Type B pancreatic cell (in vitro differentiated cells): ENCODE measurements at regions not wholly inside any gene's neighbourhood (a gene's known extent, or its start where the extent isn't known, plus 50 kb on each side); places are given as distances from the start of the nearest gene placed in this dataset.
A peak's percentile ranks its signal among the peaks of the same experiment; 100 is the strongest.

Experiments used
- DNase-seq: peaks from one replicate; pipeline ENCODE4 v3.0.0; 2021; ENCODE audit warnings: mixed read lengths; ENCODE audit not compliant: unreplicated experiment; ENCODE audit errors: extremely low spot score
- H3K27ac Mint-ChIP-seq: 2 replicates; pipeline ENCODE4 v1.8.0; 2021; ENCODE audit warnings: mild to moderate bottlenecking, mixed read lengths
- H3K27me3 Mint-ChIP-seq: 2 replicates; pipeline ENCODE4 v1.8.0; 2021; ENCODE audit warnings: mixed read lengths
- H3K36me3 Mint-ChIP-seq: 2 replicates; pipeline ENCODE4 v1.8.0; 2021; ENCODE audit warnings: mixed read lengths
- H3K4me1 Mint-ChIP-seq: one replicate; pipeline ENCODE4 v1.8.0; 2021; ENCODE audit warnings: mixed read lengths; ENCODE audit not compliant: unreplicated experiment
- H3K4me3 Mint-ChIP-seq: 2 replicates; pipeline ENCODE4 v1.8.0; 2021; ENCODE audit warnings: mild to moderate bottlenecking, mixed read lengths
- H3K9me3 Mint-ChIP-seq: 2 replicates; pipeline ENCODE4 v1.8.0; 2021; ENCODE audit warnings: mixed read lengths
- CTCF ChIP-seq: fragments of 200-600 bp; sonication (generic); conservative IDR thresholded peaks from 2 replicates; pipeline ENCODE4 v1.5.0; 2021; ENCODE audit warnings: antibody characterized with exemption, mild to moderate bottlenecking

- no peak for TF ChIP-seq CTCF
- Mint-ChIP-seq H3K4me1 (peaks cover 4% of the 10 kb centered on the region), H3K27ac (no peak overlapping the region), H3K27me3 (no peaks in the 10 kb centered on the region), H3K4me3 (no peak overlapping the region), H3K9me3 (no peaks in the 10 kb centered on the region), H3K36me3 (peaks cover 3% of the 10 kb centered on the region)
- no peak for DNase-seq
These were observed 210.5 kb downstream of the ZIC4 start for GRCh38 chr3:147195887-147196286.

DNA sequence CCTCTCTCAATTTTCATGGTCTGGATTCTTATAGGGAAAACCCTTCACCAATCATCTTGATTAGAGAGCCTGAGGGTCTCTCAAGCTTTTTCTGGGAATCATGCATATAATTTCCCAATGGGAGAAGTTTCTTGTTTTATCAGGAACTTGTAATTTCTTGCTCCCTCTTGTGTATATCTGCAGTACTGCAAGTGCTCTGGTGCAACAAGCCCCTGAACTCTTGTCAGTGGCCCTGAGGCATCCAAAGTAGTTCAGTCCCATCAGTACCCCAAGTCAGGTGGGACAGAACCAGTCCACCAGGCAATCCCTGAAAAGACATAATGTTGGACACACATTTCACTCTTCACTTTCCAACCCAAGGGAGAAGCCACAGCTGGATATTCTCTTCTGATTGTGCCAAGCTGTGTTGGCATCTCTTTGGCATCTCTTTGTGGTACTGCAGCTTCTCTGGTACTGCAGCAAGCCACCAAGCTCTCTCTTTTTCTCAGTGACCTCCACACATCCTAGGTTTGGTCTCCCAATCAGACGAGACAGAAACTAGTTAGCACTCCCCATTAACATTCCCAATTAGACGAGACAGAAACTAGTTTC is 214.5 kb downstream of the ZIC4 start:
- Mint-ChIP-seq H3K4me1 (peaks cover 4% of the 10 kb centered on the region), H3K4me3 (no peak overlapping the region), H3K36me3 (peaks cover 3% of the 10 kb centered on the region), H3K9me3 (no peaks in the 10 kb centered on the region), H3K27ac (no peak overlapping the region), H3K27me3 (no peaks in the 10 kb centered on the region)
- no peak for DNase-seq
- TF ChIP-seq CTCF, result peak; percentile 80

GRCh38 chr3:147189016-147189415 is 217.3 kb downstream of the ZIC4 start:
- H3K4me1 Mint-ChIP-seq, result peaks cover 4% of the 10 kb centered on the region
- DNase-seq, result no peak
- no peaks in the 10 kb centered on the region for H3K9me3 Mint-ChIP-seq
- TF ChIP-seq CTCF, result no peak
- H3K4me3 Mint-ChIP-seq, result no peak overlapping the region
- H3K27ac Mint-ChIP-seq, result no peak overlapping the region
- H3K36me3 Mint-ChIP-seq, result peaks cover 3% of the 10 kb centered on the region
- H3K27me3 Mint-ChIP-seq, result no peaks in the 10 kb centered on the region

DNA sequence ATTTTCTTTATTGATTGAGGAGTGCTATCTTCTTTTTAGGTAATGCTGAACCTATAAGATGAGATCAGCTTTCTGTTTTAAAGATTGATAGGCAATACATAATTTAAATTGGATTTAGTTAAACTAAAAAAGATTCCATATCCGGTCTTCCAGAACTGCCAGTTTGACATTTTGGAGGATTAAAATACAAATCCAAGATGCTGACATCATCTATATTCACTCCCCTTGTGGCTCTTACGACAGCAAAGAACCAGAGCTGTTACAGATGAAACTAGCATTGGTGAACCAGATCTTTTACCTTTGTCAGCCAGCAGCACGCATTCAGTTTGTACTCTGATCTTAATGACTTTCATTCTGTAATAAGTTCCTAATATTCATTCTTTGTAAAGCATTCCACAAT is 218.7 kb downstream of the ZIC4 start:
- Mint-ChIP-seq H3K36me3 (peaks cover 3% of the 10 kb centered on the region), H3K4me3 (no peak overlapping the region), H3K9me3 (no peaks in the 10 kb centered on the region), H3K27me3 (no peaks in the 10 kb centered on the region), H3K27ac (no peak overlapping the region), H3K4me1 (peaks cover 4% of the 10 kb centered on the region)
- DNase-seq, result no peak
- no peak for TF ChIP-seq CTCF

DNA sequence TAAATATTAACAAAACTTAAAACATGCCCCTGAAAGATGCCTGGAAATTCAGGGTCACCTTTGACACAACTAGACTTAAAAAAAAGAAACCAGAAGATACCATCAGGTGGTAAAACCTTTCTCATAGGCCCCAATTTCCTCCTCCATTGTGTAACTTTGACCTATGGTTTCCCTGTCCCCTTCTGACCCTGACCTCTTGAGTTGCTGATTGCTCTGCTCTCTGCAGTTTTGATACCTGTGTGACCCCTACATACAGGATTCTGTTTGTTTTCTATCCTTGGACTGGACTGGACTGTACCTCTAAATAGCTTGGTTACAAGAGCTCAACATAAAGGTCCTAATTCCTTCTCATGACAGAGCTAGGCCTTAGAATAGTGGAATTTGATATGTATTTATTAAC is 220.6 kb downstream of the ZIC4 start:
- no peaks in the 10 kb centered on the region for H3K27me3 Mint-ChIP-seq
- no peak overlapping the region for H3K4me3 Mint-ChIP-seq
- H3K9me3 Mint-ChIP-seq, result no peaks in the 10 kb centered on the region
- no peak for TF ChIP-seq CTCF
- H3K4me1 Mint-ChIP-seq, result peaks cover 4% of the 10 kb centered on the region
- H3K27ac Mint-ChIP-seq, result no peak overlapping the region
- H3K36me3 Mint-ChIP-seq, result no peaks in the 10 kb centered on the region
- no peak for DNase-seq

- no peak for TF ChIP-seq CTCF
- H3K27me3 Mint-ChIP-seq, result no peaks in the 10 kb centered on the region
These were observed 221.5 kb downstream of the ZIC4 start for GRCh38 chr3:147184794-147185193.

More at GRCh38 chr3:147184794-147185193, 221.5 kb downstream of the ZIC4 start:
- no peak overlapping the region for H3K27ac Mint-ChIP-seq
- no peaks in the 10 kb centered on the region for H3K36me3 Mint-ChIP-seq
- H3K4me1 Mint-ChIP-seq, result peaks cover 4% of the 10 kb centered on the region
- no peaks in the 10 kb centered on the region for H3K9me3 Mint-ChIP-seq
- H3K4me3 Mint-ChIP-seq, result no peak overlapping the region
- no peak for DNase-seq
